SK-N-SH (cell line): ENCODE measurements at regions not wholly inside any gene's neighbourhood (a gene's known extent, or its start where the extent isn't known, plus 50 kb on each side); places are given as distances from the start of the nearest gene placed in this dataset.

Experiments
- CTCF ChIA-PET: fragments of 300-600, 350-600 bp; formaldehyde crosslinking; extraction: SDS; loops from one replicate; lab custom pipeline; 2021; lab: Yijun Ruan, JAX
- POLR2A ChIA-PET: fragments of 350-600 bp; sonication (Branson Sonifier 250); formaldehyde crosslinking; extraction: SDS; loops from one replicate; lab custom pipeline; 2020; ENCODE audit warnings: antibody characterized with exemption, inconsistent platforms; lab: Yijun Ruan, JAX
- DNase-seq: peaks from one replicate; pipeline ENCODE4 v3.0.0; 2012
- H2AFZ ChIP-seq: fragments of 200-600 bp; sonication (generic); 2 replicates; pipeline ENCODE4 v1.8.1; 2016; ENCODE audit warnings: antibody characterized with exemption, mild to moderate bottlenecking, low read depth
- H3F3A ChIP-seq: fragments of 200-600 bp; sonication (generic); replicated peaks from 2 replicates; pipeline ENCODE3; 2016; ENCODE audit warnings: antibody characterized with exemption, mild to moderate bottlenecking; ENCODE audit not compliant: insufficient read depth
- H3K27ac ChIP-seq, 2 experiments: fragments of 200-500 bp in 1 of 2; fragments of 200-600 bp in 1 of 2; sonication (Bioruptor generic) in 1 of 2; sonication (generic), shearing (Covaris generic) in 1 of 2; 2 replicates each; pipeline versions ENCODE4 v1.5.1 to v1.6.1; 2014 to 2016; ENCODE audit warnings: low read depth in 2 of 2, inconsistent platforms in 1 of 2, low read length in 1 of 2, mild to moderate bottlenecking in 1 of 2, mixed read lengths in 1 of 2
- H3K27me3 ChIP-seq: fragments of 200-600 bp; sonication (generic), shearing (Covaris generic); 2 replicates; pipeline ENCODE4 v1.6.1; 2016; ENCODE audit warnings: mixed run types; ENCODE audit not compliant: insufficient read depth
- H3K36me3 ChIP-seq, 2 experiments: fragments of 200-500 bp in 1 of 2; fragments of 200-600 bp in 1 of 2; sonication (Bioruptor generic) in 1 of 2; sonication (generic) in 1 of 2; replicated peaks in 1 of 2; 2 replicates each; pipeline versions ENCODE3 to v1.5.1; 2014 to 2016; ENCODE audit warnings: low read length in 1 of 2, mild to moderate bottlenecking in 1 of 2; ENCODE audit not compliant: insufficient read depth in 2 of 2, control insufficient read depth in 1 of 2
- H3K4me1 ChIP-seq, 2 experiments: fragments of 200-500 bp in 1 of 2; fragments of 200-600 bp in 1 of 2; sonication (Bioruptor generic) in 1 of 2; sonication (generic), shearing (Covaris generic) in 1 of 2; 2 replicates each; pipeline versions ENCODE4 v1.5.1 to v1.6.1; 2014 to 2016; ENCODE audit warnings: low read depth in 1 of 2, low read length in 1 of 2, mixed run types in 1 of 2; ENCODE audit not compliant: insufficient read depth in 2 of 2, control insufficient read depth in 1 of 2
- H3K4me2 ChIP-seq: fragments of 200-600 bp; sonication (generic), shearing (Covaris generic); 2 replicates; pipeline ENCODE4 v1.6.1; 2017; ENCODE audit warnings: mixed run types
- H3K4me3 ChIP-seq, 2 experiments: fragments of 200-500 bp in 1 of 2; fragments of 200-600 bp in 1 of 2; sonication (Bioruptor generic) in 1 of 2; sonication (generic), shearing (Covaris generic) in 1 of 2; 2 replicates each; pipeline versions ENCODE4 v1.5.1 to v1.8.1; 2014 to 2016; ENCODE audit warnings: low read depth in 2 of 2, inconsistent platforms in 1 of 2, low read length in 1 of 2, mild to moderate bottlenecking in 1 of 2, mixed read lengths in 1 of 2, moderate library complexity in 1 of 2
- H3K79me2 ChIP-seq: fragments of 200-600 bp; sonication (generic); 2 replicates; pipeline ENCODE4 v1.8.1; 2017; ENCODE audit warnings: mild to moderate bottlenecking; ENCODE audit not compliant: insufficient read depth
- H3K9ac ChIP-seq: fragments of 200-600 bp; sonication (generic); 2 replicates; pipeline ENCODE4 v1.6.1; 2017; ENCODE audit warnings: mixed run types
- H3K9me2 ChIP-seq: fragments of 200-600 bp; sonication (generic); 2 replicates; pipeline ENCODE4 v1.6.1; 2017; ENCODE audit warnings: mixed run types
- H3K9me3 ChIP-seq: fragments of 200-600 bp; sonication (generic); 2 replicates; pipeline ENCODE4 v1.6.1; 2017; ENCODE audit warnings: mixed run types, mild to moderate bottlenecking, moderate library complexity
- H4K20me1 ChIP-seq: fragments of 200-600 bp; sonication (generic); 2 replicates; pipeline ENCODE4 v1.6.1; 2017; ENCODE audit warnings: mild to moderate bottlenecking, mixed run types; ENCODE audit not compliant: insufficient read depth
- EZH2phosphoT487 ChIP-seq: fragments of 200-600 bp; sonication (generic); IDR thresholded peaks from 2 replicates; pipeline ENCODE4 v1.6.1; 2017; ENCODE audit warnings: low read depth, mixed run types, mild to moderate bottlenecking, antibody characterized with exemption, moderate library complexity, borderline replicate concordance
- GABPA ChIP-seq: IDR thresholded peaks from 2 replicates; pipeline ENCODE4 v1.4.0; 2012; ENCODE audit warnings: low read depth, mild to moderate bottlenecking
- GATA2 ChIP-seq: sonication (generic); formaldehyde crosslinking; IDR thresholded peaks from 2 replicates; pipeline ENCODE4 v1.5.0; 2020; ENCODE audit warnings: mild to moderate bottlenecking, missing genetic modification reagents
- MEF2A ChIP-seq: IDR thresholded peaks from 2 replicates; pipeline ENCODE4 v1.4.0; 2012; ENCODE audit warnings: low read depth, borderline replicate concordance
- MXI1 ChIP-seq: IDR thresholded peaks from 2 replicates; pipeline ENCODE4 v1.6.1; 2012; ENCODE audit warnings: mild to moderate bottlenecking, low read depth, low read length, improper control_type of control experiment
- NFIC ChIP-seq: IDR thresholded peaks from 2 replicates; pipeline ENCODE4 v1.4.0; 2012; ENCODE audit warnings: borderline replicate concordance
- POLR2AphosphoS5 ChIP-seq: IDR thresholded peaks from 2 replicates; pipeline ENCODE4 v1.6.1; 2012; ENCODE audit warnings: low read depth, low read length
- RAD21 ChIP-seq: IDR thresholded peaks from 2 replicates; pipeline ENCODE4 v1.6.1; 2012; ENCODE audit warnings: mild to moderate bottlenecking, low read length
- RFX5 ChIP-seq: IDR thresholded peaks from 2 replicates; pipeline ENCODE4 v1.6.1; 2012; ENCODE audit warnings: mild to moderate bottlenecking, improper control_type of control experiment, low read length
- RXRA ChIP-seq: IDR thresholded peaks from 2 replicates; pipeline ENCODE4 v1.4.0; 2012; ENCODE audit warnings: low read depth, mild to moderate bottlenecking, borderline replicate concordance
- SMC3 ChIP-seq: IDR thresholded peaks from 2 replicates; pipeline ENCODE4 v1.6.1; 2012; ENCODE audit warnings: low read depth, low read length, improper control_type of control experiment
- TAF1 ChIP-seq: IDR thresholded peaks from 2 replicates; pipeline ENCODE4 v1.6.1; 2012; ENCODE audit warnings: low read depth, mild to moderate bottlenecking, low read length, moderate library complexity, borderline replicate concordance
- TCF12 ChIP-seq: IDR thresholded peaks from 2 replicates; pipeline ENCODE4 v1.4.0; 2012
- TEAD4 ChIP-seq: IDR thresholded peaks from 2 replicates; pipeline ENCODE4 v1.4.0; 2012; ENCODE audit warnings: mild to moderate bottlenecking, borderline replicate concordance; ENCODE audit not compliant: insufficient read depth
- YY1 ChIP-seq: IDR thresholded peaks from 2 replicates; pipeline ENCODE4 v1.4.0; 2012; ENCODE audit warnings: low read depth, mild to moderate bottlenecking
- WGBS: methylation state at CpG from one replicate; pipeline ENCODE4 v1.1.6; 2017; ENCODE audit warnings: low lambda C conversion rate; 5-methylcytosine and 5-hydroxymethylcytosine counted together
- TF ChIP-seq, protein P1 (sequence below): IDR thresholded peaks from 2 replicates; pipeline ENCODE4; 2012
- TF ChIP-seq, protein P2 (sequence below): IDR thresholded peaks from 2 replicates; pipeline ENCODE4 v1.4.0; 2012; ENCODE audit warnings: low read depth, borderline replicate concordance

DNA sequence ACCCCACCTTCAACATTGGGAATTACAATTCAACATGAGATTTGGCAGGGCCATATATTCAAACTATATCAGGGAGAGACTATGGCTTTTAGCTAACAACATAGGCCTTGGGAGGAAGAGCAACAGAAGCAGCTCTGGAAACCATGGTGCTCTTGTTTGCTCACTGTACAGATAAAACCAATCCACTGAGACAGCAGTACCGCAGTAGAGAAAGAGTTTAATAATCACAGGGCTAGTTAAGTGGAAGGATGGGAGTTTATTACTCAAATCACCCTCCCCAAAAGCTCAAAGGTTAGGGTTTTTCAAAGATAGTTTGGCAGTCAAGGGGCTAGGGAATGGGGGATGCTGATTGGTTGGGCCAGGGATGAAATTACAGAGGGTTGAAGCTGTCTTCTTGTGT, 52.7 kb upstream of the CRHR1 start:
- CTCF ChIA-PET, result interaction anchor here (1.1 to 2.6 kb wide), 2 partner anchors 11 to 100 kb away, joined by 3 to 8 read pairs; no protein-coding TSS in a partner anchor
- H3F3A ChIP-seq, result no peaks in the 10 kb centered on the region
- POLR2A ChIA-PET, result no interaction called here
- H3K9me3 ChIP-seq, result no peaks in the 10 kb centered on the region
- no peak for DNase-seq
- no peaks in the 10 kb centered on the region for H3K27me3 ChIP-seq
- no peaks in the 10 kb centered on the region for H3K79me2 ChIP-seq
- no peaks in the 10 kb centered on the region for H3K4me1 ChIP-seq
- no peak overlapping the region for H3K4me2 ChIP-seq
- H3K27ac ChIP-seq, result no peak overlapping the region
- H3K9me2 ChIP-seq, result no peaks in the 10 kb centered on the region
- H2AFZ ChIP-seq, result no peak overlapping the region
- WGBS, result 11% methylated on average over 1 of the region's 1 CpG
- no peak overlapping the region for H3K9ac ChIP-seq
- H3K36me3 ChIP-seq, result peaks cover 0 to 4% of the 10 kb centered on the region in 2 experiments
- no peak overlapping the region for H3K4me3 ChIP-seq
- H4K20me1 ChIP-seq, result no peaks in the 10 kb centered on the region
- no peak for TF ChIP-seq RFX5
- no peak for TF ChIP-seq GATA2 (CRISPR knock-in tag)
- TF ChIP-seq RAD21, result no peak
- no peak for TF ChIP-seq TEAD4
- TF ChIP-seq MEF2A, result no peak
- TF ChIP-seq TCF12, result no peak

DNA sequence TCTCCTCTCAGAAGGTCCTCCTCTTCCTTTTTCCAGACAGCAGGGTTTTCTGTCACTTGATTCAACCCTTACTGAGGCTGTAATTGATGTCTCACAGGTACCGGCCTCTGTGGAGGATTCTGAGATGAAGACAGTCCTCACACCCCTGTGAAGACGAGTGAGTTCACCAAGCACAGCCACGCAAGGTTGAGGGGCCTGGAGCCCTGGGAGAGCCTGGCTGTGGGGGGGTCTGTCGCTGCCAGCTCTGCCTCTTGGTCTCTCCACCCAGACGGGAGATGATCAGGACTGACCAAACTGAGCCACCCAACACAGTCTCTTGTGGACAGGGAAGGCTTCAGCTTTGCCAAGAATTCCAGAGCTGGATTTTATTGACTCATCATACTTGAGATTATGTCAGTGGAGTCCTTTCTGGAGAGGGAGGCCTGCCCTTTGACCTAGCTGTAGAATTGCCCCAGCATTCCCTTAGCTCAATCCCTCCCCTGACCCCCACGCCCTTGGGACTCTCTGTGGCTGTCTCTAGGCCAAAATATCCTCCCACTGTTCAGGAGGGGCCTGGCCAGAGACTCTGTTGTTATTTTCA, 51.1 kb upstream of the CRHR1 start:
- no peak for DNase-seq
- Histone ChIP-seq H3K9ac (no peak overlapping the region), H3K27ac (no peak overlapping the region), H3K4me1 (no peaks in the 10 kb centered on the region), H3K4me3 (no peak overlapping the region), H3K9me2 (no peaks in the 10 kb centered on the region), H3K9me3 (no peaks in the 10 kb centered on the region), H3K36me3 (peaks cover 0 to 8% of the 10 kb centered on the region in 2 experiments), H3K79me2 (no peaks in the 10 kb centered on the region), H3K4me2 (no peak overlapping the region), H4K20me1 (no peaks in the 10 kb centered on the region), H2AFZ (no peak overlapping the region), H3K27me3 (no peaks in the 10 kb centered on the region), H3F3A (no peaks in the 10 kb centered on the region)
- CTCF ChIA-PET, result interaction anchor here (1.2 to 2.6 kb wide), 3 partner anchors 11 to 119 kb away, joined by 5 to 10 read pairs (median 8); no protein-coding TSS in a partner anchor
- 28% methylated on average over 2 of the region's 6 CpGs for WGBS
- POLR2A ChIA-PET, result no interaction called here
- TF ChIP-seq TAF1, result no peak
- TF ChIP-seq TCF12, result no peak

DNA sequence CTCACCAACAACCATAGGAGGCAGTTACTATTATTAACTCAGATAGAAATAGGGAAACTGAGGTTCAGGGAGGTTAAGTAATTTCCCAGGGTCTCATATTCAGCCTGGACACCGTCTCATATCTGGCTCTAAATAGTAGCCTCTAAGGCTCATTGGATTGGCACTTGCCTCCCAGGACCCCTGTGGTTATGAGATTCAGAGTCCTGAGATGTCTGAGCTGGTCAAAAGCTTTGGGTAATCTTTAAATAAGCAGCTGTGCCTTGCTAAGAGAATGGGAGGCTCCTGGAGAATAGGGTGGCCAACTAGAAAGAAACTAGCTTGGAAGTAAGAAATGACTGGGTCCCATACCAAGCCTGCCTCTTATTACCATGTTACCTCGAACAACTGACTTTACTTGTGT, 50.3 kb upstream of the CRHR1 start:
- Histone ChIP-seq H2AFZ (no peak overlapping the region), H3K27me3 (no peaks in the 10 kb centered on the region), H3K79me2 (no peaks in the 10 kb centered on the region), H3K9ac (no peak overlapping the region), H3K27ac (no peak overlapping the region), H3K9me2 (no peaks in the 10 kb centered on the region), H4K20me1 (no peaks in the 10 kb centered on the region), H3K9me3 (no peaks in the 10 kb centered on the region), H3K36me3 (peaks cover 0 to 8% of the 10 kb centered on the region in 2 experiments), H3F3A (no peaks in the 10 kb centered on the region), H3K4me2 (no peak overlapping the region), H3K4me1 (no peaks in the 10 kb centered on the region), H3K4me3 (no peak overlapping the region)
- ChIA-PET POLR2A (no interaction called here), CTCF (interaction anchor here (2.2 to 2.4 kb wide), 2 partner anchors 12 to 94 kb away, joined by 6 to 10 read pairs; no protein-coding TSS in a partner anchor)
- 5% methylated on average over 2 of the region's 2 CpGs for WGBS
- DNase-seq, result no peak
- TF ChIP-seq RAD21 (no peak), RXRA (no peak), GABPA (no peak), SMC3 (no peak), GATA2 (CRISPR knock-in tag) (no peak), EZH2phosphoT487 (no peak), POLR2AphosphoS5 (no peak), MXI1 (no peak), YY1 (no peak), NFIC (no peak), TEAD4 (no peak), TCF12 (no peak)
- TF ChIP-seq, protein P1, sequence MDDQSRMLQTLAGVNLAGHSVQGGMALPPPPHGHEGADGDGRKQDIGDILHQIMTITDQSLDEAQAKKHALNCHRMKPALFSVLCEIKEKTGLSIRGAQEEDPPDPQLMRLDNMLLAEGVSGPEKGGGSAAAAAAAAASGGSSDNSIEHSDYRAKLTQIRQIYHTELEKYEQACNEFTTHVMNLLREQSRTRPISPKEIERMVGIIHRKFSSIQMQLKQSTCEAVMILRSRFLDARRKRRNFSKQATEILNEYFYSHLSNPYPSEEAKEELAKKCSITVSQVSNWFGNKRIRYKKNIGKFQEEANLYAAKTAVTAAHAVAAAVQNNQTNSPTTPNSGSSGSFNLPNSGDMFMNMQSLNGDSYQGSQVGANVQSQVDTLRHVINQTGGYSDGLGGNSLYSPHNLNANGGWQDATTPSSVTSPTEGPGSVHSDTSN, result no peak
- TF ChIP-seq, protein P2, sequence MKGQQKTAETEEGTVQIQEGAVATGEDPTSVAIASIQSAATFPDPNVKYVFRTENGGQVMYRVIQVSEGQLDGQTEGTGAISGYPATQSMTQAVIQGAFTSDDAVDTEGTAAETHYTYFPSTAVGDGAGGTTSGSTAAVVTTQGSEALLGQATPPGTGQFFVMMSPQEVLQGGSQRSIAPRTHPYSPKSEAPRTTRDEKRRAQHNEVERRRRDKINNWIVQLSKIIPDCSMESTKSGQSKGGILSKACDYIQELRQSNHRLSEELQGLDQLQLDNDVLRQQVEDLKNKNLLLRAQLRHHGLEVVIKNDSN, result no peak
